OCI-LY7 (cell line): ENCODE measurements at regions not wholly inside any gene's neighbourhood (a gene's known extent, or its start where the extent isn't known, plus 50 kb on each side); places are given as distances from the start of the nearest gene placed in this dataset.

ENCODE experiments used
- EZH2phosphoT487 ChIP-seq: fragments of 200-600 bp; sonication (generic); IDR thresholded peaks from 2 replicates; pipeline ENCODE4 v1.6.1; 2018; ENCODE audit warnings: low read depth, borderline replicate concordance, mild to moderate bottlenecking, mixed run types, antibody characterized with exemption, low read length, moderate library complexity, mixed read lengths
- TF ChIP-seq, protein P1 (sequence below): fragments of 200-600 bp; sonication (generic); conservative IDR thresholded peaks from 2 replicates; pipeline ENCODE4 v1.5.1; 2014; ENCODE audit warnings: mild to moderate bottlenecking, antibody characterized with exemption, low read length, moderate library complexity, mixed read lengths

DNA sequence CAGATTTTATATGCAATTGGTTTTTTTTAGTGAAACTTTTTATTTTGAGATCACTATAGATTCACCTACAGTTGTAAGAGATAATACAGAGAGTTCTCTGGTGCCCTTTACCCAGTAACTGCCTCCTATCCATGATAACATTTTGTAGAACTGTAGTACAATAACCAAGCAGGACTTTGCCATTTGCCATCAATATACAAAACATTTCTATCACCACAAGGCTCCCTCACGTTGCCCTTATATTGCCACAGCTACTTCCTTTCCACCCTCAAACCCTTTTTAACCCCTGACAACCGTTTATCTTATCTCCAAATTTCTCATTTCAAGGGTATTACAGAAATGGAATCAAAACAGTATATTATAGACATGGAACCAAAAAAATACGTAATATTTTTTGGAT lies 130.7 kb upstream of the GOLGA6L4 start:
- TF ChIP-seq EZH2phosphoT487, result no peak
- TF ChIP-seq, protein P1, sequence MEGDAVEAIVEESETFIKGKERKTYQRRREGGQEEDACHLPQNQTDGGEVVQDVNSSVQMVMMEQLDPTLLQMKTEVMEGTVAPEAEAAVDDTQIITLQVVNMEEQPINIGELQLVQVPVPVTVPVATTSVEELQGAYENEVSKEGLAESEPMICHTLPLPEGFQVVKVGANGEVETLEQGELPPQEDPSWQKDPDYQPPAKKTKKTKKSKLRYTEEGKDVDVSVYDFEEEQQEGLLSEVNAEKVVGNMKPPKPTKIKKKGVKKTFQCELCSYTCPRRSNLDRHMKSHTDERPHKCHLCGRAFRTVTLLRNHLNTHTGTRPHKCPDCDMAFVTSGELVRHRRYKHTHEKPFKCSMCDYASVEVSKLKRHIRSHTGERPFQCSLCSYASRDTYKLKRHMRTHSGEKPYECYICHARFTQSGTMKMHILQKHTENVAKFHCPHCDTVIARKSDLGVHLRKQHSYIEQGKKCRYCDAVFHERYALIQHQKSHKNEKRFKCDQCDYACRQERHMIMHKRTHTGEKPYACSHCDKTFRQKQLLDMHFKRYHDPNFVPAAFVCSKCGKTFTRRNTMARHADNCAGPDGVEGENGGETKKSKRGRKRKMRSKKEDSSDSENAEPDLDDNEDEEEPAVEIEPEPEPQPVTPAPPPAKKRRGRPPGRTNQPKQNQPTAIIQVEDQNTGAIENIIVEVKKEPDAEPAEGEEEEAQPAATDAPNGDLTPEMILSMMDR, result no peak
